ENCODE measurements at regions not wholly inside any gene's neighbourhood (a gene's known extent, or its start where the extent isn't known, plus 50 kb on each side); places are given as distances from the start of the nearest gene placed in this dataset.

DNA sequence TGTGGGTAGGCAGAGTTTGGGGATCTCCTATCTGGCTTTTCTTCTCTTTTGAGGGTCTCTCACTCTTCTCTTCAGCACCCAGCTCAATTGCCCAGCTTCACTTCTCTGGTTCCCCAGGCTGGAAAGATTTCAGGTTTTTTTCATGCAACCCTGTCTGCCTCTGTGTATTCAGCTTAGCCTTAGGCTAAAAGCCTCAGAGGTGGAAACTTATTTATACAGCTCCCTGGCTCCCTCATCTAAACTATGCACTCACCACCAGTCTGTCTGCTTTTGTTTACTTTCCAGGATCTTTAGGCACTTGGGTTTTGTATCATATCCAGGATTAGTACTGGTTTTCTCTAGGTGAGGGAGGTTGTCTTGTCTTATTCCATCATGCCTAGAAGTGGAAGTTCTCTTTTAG lies 540.2 kb upstream of the TRPC7 start:
- Histone ChIP-seq H3K27me3 (no peaks in the 10 kb centered on the region), H3K36me3 (no peaks in the 10 kb centered on the region), H3K4me3 (no peak overlapping the region), H3K27ac (no peak overlapping the region), H3K9me3 (peaks cover 0 to 13% of the 10 kb centered on the region in 2 donors), H3K4me1 (no peaks in the 10 kb centered on the region)
- ATAC-seq (no peak), DNase-seq (no peak)
- TF ChIP-seq, protein P1, sequence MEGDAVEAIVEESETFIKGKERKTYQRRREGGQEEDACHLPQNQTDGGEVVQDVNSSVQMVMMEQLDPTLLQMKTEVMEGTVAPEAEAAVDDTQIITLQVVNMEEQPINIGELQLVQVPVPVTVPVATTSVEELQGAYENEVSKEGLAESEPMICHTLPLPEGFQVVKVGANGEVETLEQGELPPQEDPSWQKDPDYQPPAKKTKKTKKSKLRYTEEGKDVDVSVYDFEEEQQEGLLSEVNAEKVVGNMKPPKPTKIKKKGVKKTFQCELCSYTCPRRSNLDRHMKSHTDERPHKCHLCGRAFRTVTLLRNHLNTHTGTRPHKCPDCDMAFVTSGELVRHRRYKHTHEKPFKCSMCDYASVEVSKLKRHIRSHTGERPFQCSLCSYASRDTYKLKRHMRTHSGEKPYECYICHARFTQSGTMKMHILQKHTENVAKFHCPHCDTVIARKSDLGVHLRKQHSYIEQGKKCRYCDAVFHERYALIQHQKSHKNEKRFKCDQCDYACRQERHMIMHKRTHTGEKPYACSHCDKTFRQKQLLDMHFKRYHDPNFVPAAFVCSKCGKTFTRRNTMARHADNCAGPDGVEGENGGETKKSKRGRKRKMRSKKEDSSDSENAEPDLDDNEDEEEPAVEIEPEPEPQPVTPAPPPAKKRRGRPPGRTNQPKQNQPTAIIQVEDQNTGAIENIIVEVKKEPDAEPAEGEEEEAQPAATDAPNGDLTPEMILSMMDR (IDR thresholded peaks at IDR 0.05): no peak
- intact Hi-C loops (cut with DNase I): no loop called here

DNA sequence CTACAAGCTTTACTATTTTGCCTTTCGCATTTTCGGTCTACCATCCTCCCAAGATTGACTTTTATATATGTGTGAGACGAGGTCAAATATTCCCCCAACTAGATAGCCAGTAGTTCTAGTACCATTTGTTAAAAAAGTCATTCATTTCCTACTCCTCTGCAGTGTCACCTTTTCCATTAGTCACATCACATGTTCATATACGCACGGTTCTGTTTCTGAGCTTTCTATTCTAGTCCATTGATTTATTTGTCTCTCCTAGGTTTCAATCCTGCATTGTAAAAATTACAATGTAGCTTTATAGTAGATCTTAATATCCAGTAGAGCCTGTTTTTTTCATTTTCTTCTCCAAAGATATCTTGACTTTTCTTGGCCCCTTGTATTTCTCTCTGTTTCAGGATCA lies 528.7 kb upstream of the TRPC7 start:
- Histone ChIP-seq H3K36me3 (no peaks in the 10 kb centered on the region), H3K27me3 (no peaks in the 10 kb centered on the region), H3K9me3 (peaks cover 0 to 5% of the 10 kb centered on the region in 2 donors), H3K4me1 (no peaks in the 10 kb centered on the region), H3K27ac (no peak overlapping the region), H3K4me3 (no peak overlapping the region)
- DNase-seq (no peak), ATAC-seq (no peak)
- TF ChIP-seq, protein P1 (IDR thresholded peaks at IDR 0.05): no peak
- intact Hi-C loops (cut with DNase I): no loop called here

DNA sequence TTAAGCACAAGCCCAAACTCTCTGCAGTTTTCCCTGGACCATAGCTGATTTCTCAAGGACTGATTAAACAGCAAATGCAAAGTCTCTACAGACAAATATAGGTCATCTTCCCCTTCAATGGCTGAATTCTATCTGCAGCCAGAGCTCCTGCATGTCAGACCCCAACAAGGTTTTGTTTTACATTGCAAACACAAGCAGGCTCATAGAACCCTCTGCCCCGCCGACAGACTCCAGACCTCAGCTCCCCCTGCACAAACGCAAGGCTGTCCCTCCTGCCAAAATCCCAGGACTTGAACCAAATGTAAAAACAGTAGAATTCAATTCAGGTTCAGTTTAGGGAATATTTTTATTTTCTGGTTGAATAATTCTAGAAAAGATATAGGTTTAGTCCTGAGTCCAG lies 526.7 kb upstream of the TRPC7 start:
- Histone ChIP-seq H3K4me1 (no peaks in the 10 kb centered on the region), H3K36me3 (no peaks in the 10 kb centered on the region), H3K4me3 (no peak overlapping the region), H3K27ac (no peak overlapping the region), H3K27me3 (no peaks in the 10 kb centered on the region), H3K9me3 (no peaks in the 10 kb centered on the region)
- TF ChIP-seq, protein P1 (IDR thresholded peaks at IDR 0.05): no peak
- intact Hi-C loops (cut with DNase I): no loop called here
- DNase-seq (no peak), ATAC-seq (no peak)

DNA sequence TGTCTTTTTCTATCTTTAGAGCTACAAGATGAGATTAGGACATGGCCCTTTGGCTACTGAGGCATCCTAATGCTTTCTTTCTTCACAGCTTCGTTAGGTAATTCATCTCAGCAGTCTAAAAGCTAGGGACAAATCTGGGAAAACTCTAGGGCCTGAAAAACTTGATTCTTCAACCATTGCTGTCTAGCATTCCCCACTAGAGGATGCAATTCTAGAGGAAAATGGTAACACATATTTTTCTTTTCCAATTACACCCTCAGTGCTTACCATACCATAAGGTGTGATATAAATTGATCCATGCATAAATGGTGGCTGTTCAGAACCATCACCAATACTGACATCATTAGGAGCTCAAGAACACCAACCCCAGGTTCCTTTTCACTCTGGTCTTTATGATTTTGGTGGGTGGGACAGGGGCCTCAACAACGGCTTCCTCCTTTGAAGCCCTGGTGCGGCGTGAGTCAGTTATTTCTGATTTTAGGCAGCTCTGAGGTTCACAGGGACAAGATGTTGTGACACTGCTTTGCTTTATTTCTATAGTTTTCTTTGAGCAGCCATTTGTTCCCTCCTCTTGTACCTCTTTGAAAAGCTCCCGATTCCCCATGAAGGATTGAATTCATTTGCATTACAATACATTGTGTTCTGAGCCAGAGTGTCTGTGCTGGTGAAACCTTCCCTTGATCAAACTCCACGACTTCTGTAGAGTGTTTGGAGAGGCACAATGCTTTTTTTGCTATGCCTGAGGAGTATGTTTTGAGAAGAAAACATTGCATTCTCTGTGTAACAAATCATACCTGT lies 526.0 kb upstream of the TRPC7 start:
- H3K27ac ChIP-seq: no peak overlapping the region
- H3K9me3 ChIP-seq: no peaks in the 10 kb centered on the region
- H3K27me3 ChIP-seq: no peaks in the 10 kb centered on the region
- no peaks in the 10 kb centered on the region for H3K36me3 ChIP-seq
- ATAC-seq (no peak), DNase-seq (no peak)
- no peaks in the 10 kb centered on the region for H3K4me1 ChIP-seq
- TF ChIP-seq, protein P1 (IDR thresholded peaks at IDR 0.05): no peak
- no peak overlapping the region for H3K4me3 ChIP-seq
- intact Hi-C loops (cut with DNase I): no loop called here

DNA sequence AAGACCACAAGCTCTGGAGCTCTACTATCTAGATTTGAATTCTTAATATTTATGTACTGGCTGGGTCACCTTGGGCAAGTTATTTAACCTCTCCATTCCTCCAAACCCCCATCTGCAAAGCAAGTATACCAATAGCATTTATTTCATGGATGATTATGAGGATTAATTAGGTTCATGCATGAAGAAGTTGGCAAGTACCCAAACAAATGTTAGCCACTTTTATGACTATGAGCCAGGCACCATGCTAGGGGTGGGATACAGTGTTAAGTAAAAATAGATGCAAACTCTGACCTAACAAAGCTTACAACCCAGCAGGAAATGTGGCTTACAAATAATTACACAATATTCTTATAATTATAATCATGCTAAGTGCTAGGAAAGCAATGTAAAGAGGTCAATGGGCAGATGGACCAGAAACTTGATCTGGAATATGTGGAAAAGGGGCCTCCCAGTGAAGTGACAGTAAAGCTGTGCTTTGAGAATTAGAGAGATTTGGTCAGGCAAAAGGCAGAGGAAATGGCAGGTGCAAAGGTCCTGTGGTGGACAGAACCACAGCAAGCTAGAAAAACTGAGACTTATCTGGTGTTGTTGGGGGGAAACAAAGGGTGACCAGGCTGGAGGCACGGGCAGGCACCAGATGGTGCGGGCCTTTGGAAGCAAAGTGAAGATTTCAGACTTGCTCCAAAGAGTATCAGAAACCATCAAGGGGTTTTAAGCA lies 525.2 kb upstream of the TRPC7 start:
- no peaks in the 10 kb centered on the region for H3K36me3 ChIP-seq
- TF ChIP-seq, protein P1 (IDR thresholded peaks at IDR 0.05): no peak
- DNase-seq (no peak), ATAC-seq (no peak)
- no peaks in the 10 kb centered on the region for H3K9me3 ChIP-seq
- H3K4me3 ChIP-seq: no peak overlapping the region
- no peaks in the 10 kb centered on the region for H3K27me3 ChIP-seq
- H3K4me1 ChIP-seq: no peaks in the 10 kb centered on the region
- no peak overlapping the region for H3K27ac ChIP-seq
- intact Hi-C loops (cut with DNase I): no loop called here

Measured in left lung (tissue), 4 donors.